SU-DHL-6 (cell line): ENCODE measurements at regions not wholly inside any gene's neighbourhood (a gene's known extent, or its start where the extent isn't known, plus 50 kb on each side); places are given as distances from the start of the nearest gene placed in this dataset.
"Not testable (repeated sequence)": the region's sequence is repeated elsewhere in the genome, so short reads cannot be mapped to it uniquely, and the experiment has no call there.

Experiments
- H2AFZ ChIP-seq: fragments of 200-600 bp; sonication (generic); 2 replicates; pipeline ENCODE4 v1.6.1; 2014; ENCODE audit warnings: low read depth, mild to moderate bottlenecking, moderate library complexity, mixed read lengths, antibody characterized with exemption, low read length; ENCODE audit not compliant: severe bottlenecking
- H3F3A ChIP-seq: fragments of 200-600 bp; shearing (Covaris generic); 2 replicates; pipeline ENCODE4 v1.6.0; 2016; ENCODE audit warnings: antibody characterized with exemption, mild to moderate bottlenecking; ENCODE audit not compliant: insufficient read depth
- H3K27ac ChIP-seq: fragments of 200-600 bp; sonication (generic); 2 replicates; pipeline ENCODE4 v1.5.1; 2016; ENCODE audit warnings: low read depth, mild to moderate bottlenecking, low read length, moderate library complexity, mixed read lengths
- H3K27me3 ChIP-seq: fragments of 200-600 bp; sonication (generic), shearing (Covaris generic); 2 replicates; pipeline ENCODE4 v1.6.0; 2014; ENCODE audit warnings: mild to moderate bottlenecking, low read length
- H3K36me3 ChIP-seq: fragments of 200-600 bp; sonication (generic); 2 replicates; pipeline ENCODE4 v1.6.1; 2014; ENCODE audit warnings: mild to moderate bottlenecking, low read length, mixed read lengths
- H3K4me2 ChIP-seq: fragments of 300-600, 200-600 bp; shearing (Covaris generic), sonication (generic); 2 replicates; pipeline ENCODE4 v1.6.0; 2014; ENCODE audit warnings: low read length, low read depth, mild to moderate bottlenecking; ENCODE audit not compliant: poor library complexity, severe bottlenecking
- H3K4me3 ChIP-seq: fragments of 200-600 bp; sonication (generic); 2 replicates; pipeline ENCODE4 v1.5.1; 2014; ENCODE audit warnings: antibody characterized with exemption, low read length, mild to moderate bottlenecking, mixed read lengths; ENCODE audit not compliant: insufficient read depth, poor library complexity, severe bottlenecking
- H3K79me2 ChIP-seq: fragments of 200-600 bp; sonication (generic); 2 replicates; pipeline ENCODE4 v1.6.1; 2014; ENCODE audit warnings: mild to moderate bottlenecking, low read length, moderate library complexity; ENCODE audit not compliant: insufficient read depth
- H3K9ac ChIP-seq: fragments of 200-600 bp; sonication (generic); 2 replicates; pipeline ENCODE4 v1.7.0; 2014; ENCODE audit warnings: mild to moderate bottlenecking, low read length
- H3K9me2 ChIP-seq: fragments of 200-600 bp; sonication (generic); replicated peaks from 2 replicates; pipeline ENCODE4 v1.6.1; 2014; ENCODE audit warnings: low read length; ENCODE audit not compliant: insufficient read depth
- H3K9me3 ChIP-seq: fragments of 200-600 bp; sonication (generic); 2 replicates; pipeline ENCODE4 v1.6.1; 2014; ENCODE audit warnings: low read length, mixed read lengths; ENCODE audit not compliant: insufficient read depth
- H4K20me1 ChIP-seq: fragments of 200-600 bp; sonication (generic); 2 replicates; pipeline ENCODE4 v1.6.1; 2014; ENCODE audit warnings: low read depth, mild to moderate bottlenecking, antibody characterized with exemption, low read length, moderate library complexity, mixed read lengths
- CTCF ChIP-seq: fragments of 200-600 bp; sonication (generic); IDR thresholded peaks from one replicate; pipeline ENCODE4 v1.5.1; 2017; ENCODE audit warnings: antibody characterized with exemption, mild to moderate bottlenecking, low read length, moderate library complexity; ENCODE audit not compliant: insufficient read depth, poor library complexity, severe bottlenecking
- EZH2phosphoT487 ChIP-seq: fragments of 200-600 bp; sonication (generic), shearing (Covaris generic); conservative IDR thresholded peaks from 2 replicates; pipeline ENCODE4 v1.6.1; 2018; ENCODE audit warnings: mild to moderate bottlenecking, antibody characterized with exemption, low read length, moderate library complexity, mixed read lengths

- Histone ChIP-seq H3K27me3 (no peaks in the 10 kb centered on the region), H3F3A (no peaks in the 10 kb centered on the region), H3K36me3 (no peaks in the 10 kb centered on the region), H3K4me3 (no peak overlapping the region), H3K9ac (no peak overlapping the region), H3K79me2 (no peaks in the 10 kb centered on the region), H3K4me2 (no peak overlapping the region), H3K9me3 (no peaks in the 10 kb centered on the region), H4K20me1 (no peaks in the 10 kb centered on the region), H3K27ac (no peak overlapping the region), H2AFZ (no peak overlapping the region), H3K9me2 (no peaks in the 10 kb centered on the region; the same call in 1 of the 2 replicates)
- TF ChIP-seq EZH2phosphoT487 = no peak
- TF ChIP-seq CTCF = no peak
Measured at GRCh38 chr7:113751547-113751946, 167.3 kb downstream of the PPP1R3A start.

- not testable (repeated sequence) for H4K20me1 ChIP-seq, H3K36me3 ChIP-seq, H3K4me3 ChIP-seq, H3F3A ChIP-seq, H2AFZ ChIP-seq, H3K9ac ChIP-seq, H3K9me2 ChIP-seq, H3K9me3 ChIP-seq, H3K27me3 ChIP-seq, H3K4me2 ChIP-seq, H3K79me2 ChIP-seq, H3K27ac ChIP-seq
Measured at GRCh38 chr7:113748385-113748784, 170.4 kb downstream of the PPP1R3A start.

DNA sequence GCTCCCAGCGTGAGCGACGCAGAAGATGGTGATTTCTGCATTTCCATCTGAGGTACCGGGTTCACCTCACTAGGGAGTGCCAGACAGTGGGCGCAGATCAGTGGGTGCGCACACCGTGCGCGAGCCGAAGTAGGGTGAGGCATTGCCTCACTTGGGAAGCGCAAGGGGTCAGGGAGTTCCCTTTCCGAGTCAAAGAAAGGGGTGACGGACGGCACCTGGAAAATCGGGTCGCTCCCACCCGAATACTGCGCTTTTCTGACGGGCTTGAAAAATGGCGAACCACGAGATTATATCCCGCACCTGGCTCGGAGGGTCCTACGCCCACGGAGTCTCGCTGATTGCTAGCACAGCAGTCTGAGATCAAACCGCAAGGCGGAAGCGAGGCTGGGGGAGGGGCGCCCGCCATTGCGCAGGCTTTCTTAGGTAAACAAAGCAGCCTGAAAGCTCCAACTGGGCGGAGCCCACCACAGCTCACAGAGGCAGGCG, 175.8 kb downstream of the PPP1R3A start:
- H3K9me3 ChIP-seq = not testable (repeated sequence)

DNA sequence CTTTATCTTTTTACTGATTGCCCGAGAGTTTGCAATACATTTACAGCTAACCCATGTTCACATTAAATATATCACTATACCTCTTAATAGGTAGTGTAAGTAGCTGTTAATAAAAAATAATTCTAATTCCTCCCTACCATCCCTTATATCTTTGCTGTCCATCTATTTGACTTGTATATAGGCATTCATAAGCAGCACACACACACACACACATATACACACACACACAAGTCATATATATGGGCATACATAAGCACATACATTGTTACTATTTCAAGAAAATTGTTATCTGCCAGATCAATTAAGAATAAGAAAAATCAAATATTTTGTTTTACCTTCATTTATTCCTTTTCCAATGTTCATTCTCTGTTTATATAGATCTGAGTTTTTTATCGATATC, 176.4 kb downstream of the PPP1R3A start:
- no peak overlapping the region for H3K9ac ChIP-seq
- no peak overlapping the region for H3K4me2 ChIP-seq

More for the DNA sequence above, 175.8 kb downstream of the PPP1R3A start:
- not testable (repeated sequence) for H3K4me3 ChIP-seq, H3K9me2 ChIP-seq, H2AFZ ChIP-seq, H3F3A ChIP-seq, H3K4me2 ChIP-seq, H3K79me2 ChIP-seq, H3K36me3 ChIP-seq, H3K9ac ChIP-seq, H3K27ac ChIP-seq, H3K27me3 ChIP-seq, H4K20me1 ChIP-seq

More for the DNA sequence above, 176.4 kb downstream of the PPP1R3A start:
- Histone ChIP-seq H3K36me3 (no peaks in the 10 kb centered on the region), H3K4me3 (no peak overlapping the region), H3K27me3 (no peaks in the 10 kb centered on the region), H3F3A (no peaks in the 10 kb centered on the region), H3K9me2 (no peaks in the 10 kb centered on the region), H2AFZ (no peak overlapping the region), H3K79me2 (no peaks in the 10 kb centered on the region), H3K9me3 (no peaks in the 10 kb centered on the region), H3K27ac (no peak overlapping the region), H4K20me1 (no peaks in the 10 kb centered on the region)
- TF ChIP-seq CTCF (no peak), EZH2phosphoT487 (no peak)
